ENCODE measurements at regions not wholly inside any gene's neighbourhood (a gene's known extent, or its start where the extent isn't known, plus 50 kb on each side); places are given as distances from the start of the nearest gene placed in this dataset.
A peak's percentile ranks its signal among the peaks of the same experiment; 100 is the strongest.

DNA sequence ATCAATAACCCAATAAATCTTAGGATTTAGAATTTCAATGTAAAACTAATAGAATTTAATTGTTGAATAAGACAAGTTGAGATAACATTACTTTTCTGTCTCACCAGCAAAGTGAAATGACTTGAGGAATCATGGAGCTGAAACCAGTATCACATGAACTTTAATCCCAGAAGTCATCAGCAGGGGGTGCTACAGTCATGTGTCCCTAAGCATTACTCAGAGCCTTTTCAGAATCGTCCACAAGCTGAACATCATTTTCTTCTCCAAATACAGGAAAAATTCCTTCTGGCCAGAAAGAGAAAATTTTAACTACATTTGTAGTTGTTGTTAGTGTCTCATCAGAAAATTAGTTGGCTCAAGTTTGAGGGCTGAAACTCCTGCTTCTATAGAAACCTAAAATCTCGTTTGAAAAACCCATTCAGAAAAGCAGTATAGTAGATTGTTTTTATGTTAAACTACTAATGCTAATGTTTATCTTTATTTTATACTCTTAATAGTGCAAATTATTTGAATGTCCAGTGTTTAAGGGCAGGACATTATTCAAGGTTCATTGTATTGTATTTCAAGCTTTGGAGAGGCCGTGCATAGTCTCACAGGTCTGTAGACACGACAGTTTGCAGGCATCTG, 384.1 kb downstream of the PLOD2 start:
- peak; percentile 53 for FAIRE-seq

DNA sequence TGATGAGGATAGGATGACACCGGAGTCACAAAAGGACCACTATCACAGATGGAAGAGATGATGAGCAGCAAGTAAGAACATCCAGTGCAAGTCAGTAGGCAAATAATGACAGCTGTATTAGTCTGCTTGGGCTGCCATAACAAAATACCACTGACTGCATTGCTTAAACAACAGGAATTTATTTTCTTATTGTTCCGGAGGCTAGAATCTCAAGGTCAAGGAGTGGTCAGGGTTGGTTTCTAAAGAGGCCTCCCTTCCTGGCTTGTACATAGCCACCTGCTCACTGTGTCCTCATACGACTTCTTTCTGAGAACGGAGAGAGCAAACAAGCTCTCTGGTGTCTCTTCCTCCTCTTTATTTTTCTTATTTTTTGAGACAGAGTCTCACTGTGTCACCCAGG, 380.7 kb downstream of the PLOD2 start:
- no peak for FAIRE-seq

DNA sequence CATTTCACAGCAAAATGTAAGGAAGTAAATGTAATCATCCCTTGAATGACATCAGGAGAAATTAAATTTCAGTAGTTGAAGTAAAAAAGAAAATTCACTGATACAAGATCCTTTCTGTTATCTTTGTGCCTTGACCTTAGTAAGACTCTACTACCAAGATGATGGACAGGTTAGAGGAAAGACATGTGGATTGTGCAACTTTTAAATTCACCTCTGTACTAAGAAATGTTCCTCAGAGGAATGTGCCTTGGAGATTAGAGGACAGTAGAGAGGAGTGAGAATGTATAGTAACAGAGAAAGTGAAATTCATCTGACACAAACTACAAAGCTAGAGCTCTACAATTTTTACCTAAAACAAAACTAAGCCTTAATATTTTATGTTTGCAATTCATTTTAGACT, 375.3 kb downstream of the PLOD2 start:
- no peak for FAIRE-seq

DNA sequence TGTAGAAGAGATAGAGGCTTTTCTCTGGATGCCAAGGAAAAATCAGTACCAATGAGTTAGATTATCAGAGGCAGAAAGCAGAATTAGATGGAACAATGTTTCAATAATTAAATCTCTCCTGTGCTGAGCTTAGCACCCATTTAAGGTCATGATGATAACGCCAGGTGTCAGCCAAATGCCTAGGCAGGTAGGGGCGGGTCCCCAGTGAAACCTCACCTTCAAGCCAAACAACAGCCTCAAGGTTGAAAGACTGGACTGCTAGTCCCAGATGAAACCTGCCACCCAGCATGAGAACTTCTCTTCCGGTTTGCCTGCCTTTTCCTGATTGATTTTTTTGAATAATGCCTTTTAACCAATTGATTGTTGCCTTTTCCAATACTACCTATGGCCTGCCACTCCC, 363.0 kb downstream of the PLOD2 start:
- no peak for FAIRE-seq

DNA sequence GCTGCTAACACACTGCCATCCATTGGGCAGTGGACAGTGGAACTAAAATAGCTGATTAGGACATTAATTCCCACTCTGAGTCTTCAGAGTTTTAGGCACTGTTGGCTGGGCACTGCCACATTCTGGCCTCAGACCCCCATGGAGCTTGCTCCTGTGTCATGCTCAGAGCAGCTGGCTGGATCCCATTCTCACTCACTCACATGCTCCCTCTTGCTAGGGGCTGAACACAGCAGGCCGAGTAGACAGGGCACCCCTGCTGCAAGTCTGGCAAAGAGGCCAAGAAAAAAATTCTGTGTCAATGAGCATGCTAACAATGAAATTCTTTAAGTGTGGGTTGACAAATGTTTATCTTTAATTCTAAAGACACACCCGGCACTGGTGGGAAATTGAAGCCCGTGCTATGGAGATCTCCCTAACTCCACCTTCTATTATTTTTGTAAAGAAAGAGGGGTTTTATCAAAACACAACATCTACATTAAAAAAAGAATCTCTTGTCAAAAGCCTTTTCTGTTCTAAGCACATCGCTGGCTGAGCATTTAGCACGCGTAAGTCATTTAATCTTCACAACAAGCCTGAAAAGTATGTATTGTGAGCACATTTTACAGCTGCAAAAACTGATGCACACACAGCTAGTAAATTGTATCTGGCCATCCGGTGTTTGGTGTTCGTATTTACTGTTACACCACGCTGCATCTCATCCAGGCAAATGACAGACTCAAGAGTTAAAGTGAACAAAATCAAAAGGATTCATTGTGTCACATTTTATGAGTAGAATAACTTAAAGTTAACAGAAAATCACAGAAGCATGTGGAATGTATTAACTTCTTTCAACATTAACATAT, 362.1 kb downstream of the PLOD2 start:
- FAIRE-seq = no peak

DNA sequence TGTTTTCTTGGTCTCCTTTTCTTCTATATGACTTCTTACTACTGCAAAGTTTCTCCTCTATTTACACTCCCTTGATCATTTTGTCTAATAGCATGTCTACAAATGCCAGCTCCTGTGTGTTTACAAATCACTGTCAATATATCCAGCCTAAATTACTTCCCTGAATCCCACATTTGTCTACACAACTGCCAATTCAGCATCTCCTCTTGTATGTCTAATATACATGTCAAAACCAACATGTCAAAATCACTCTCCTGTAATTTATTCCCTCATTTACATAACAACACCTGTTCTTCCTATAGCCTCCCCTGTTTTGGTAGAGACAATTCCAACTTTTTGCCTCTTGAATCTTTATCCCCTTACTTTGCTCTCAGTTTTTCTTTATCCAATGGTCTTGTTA, 359.3 kb downstream of the PLOD2 start:
- no peak for FAIRE-seq

DNA sequence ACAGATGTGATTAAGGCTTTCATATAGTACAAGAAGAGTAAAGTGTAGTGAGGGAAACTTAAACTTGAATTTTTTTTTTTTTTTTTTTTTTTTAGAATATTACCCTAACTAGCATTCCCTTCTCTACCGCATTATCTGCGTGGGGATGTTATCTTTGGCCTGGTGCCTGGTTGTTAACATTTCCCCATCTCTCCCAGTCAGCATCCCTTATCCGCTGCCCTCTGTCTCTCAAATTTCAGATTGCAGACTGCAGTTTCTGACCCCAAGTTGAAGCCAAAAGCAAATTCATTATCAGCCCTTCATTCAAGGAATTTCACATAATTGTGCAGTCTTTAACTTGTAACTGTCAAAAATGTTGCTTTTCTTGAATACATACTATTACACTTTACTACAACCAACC, 353.0 kb downstream of the PLOD2 start:
- no peak for FAIRE-seq

DNA sequence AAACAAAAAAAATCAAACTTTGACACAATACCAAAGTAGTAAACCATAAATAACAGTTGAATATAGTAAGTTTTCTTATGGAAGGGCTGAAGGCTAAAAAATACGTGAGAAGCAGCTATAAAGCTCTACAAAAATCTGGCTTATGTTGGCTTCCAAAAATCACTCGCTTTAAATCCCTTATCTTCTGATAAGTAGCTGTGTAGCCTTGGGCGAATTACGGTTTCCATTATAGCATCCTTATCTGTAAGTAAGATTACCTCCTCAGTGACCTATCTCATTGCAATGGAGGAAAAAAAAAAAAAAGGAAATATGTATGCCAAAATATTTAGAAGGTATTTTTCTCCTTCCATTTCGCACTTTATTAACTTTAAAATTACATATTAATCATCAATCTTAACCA, 348.6 kb downstream of the PLOD2 start:
- no peak for FAIRE-seq

DNA sequence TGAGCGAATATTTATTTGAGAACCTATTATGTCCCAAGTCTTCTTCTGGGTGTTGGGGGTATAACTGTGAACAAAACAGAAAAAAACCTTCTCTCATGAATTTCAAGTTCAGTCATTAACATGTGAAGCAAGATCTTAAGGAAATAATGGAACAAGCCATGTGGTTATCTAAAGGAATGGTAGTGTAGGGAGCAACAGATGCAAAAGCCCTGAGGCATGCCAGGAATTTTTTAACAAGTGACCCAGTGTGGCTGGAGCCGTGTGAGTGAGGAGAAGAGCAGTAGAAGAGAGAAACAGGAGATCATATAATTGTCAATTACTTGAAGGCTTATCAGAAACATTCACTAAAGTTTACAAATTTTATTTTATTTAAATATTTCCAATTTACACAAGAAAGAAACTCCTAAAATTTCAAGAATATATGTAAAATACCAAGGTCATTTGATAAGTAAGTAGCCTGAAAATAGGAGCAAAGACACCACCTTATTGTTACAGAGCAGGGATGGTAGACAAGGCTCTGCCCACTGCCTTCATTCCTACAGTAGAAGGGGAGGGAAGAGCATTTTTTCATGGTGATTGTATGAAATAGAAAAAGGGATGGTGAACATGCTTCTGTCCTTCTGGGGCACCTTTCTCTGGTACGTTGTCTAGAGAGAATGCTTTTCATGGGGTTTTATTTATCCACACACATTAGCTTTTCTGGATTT, 345.1 kb downstream of the PLOD2 start:
- FAIRE-seq = no peak

DNA sequence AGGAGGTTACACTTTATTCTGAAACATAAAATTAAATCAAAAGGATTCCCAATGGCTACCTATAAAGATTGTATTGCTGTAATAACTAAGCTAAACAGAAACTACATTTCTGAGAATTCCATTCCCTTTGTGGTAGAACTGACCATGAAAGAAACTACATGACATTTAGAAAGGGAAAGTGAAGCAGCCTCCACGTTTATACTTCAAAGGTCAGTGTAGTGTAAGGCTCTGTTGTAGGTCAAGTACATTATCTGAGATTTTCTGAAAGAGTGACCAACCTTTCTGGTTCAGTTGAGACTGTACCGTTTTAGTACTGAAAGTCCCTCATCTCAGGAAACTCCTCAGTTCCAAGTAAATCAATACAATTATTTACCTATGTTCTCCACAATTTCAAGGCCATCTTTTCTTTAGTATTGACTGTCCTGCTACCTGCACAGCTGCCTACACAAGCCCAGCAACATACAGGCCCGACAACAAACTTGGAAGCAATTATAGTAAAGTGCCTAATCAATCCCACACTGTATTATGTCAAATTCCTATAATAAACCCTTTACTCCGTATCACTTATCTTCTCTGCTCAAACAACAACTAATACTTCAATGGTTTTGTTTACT, 343.0 kb downstream of the PLOD2 start:
- FAIRE-seq = no peak

DNA sequence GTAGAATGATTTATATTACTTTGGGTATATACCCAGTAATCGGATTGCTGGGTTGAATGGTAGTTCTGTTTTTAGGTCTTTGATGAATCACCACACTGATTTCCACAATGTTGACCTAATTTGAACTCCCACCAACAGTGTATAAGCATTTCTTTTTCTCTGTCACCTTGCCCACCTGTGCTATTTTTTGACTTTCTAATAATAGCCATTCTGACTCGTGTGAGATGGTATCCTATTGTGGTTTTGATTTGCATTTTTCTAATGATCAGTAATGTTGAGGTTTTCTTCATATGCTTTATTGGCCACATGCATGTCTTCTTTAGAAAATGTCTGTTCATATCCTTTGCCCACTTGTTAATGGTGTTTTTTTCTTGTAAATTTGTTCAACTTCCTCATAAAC, 340.8 kb downstream of the PLOD2 start:
- FAIRE-seq = no peak

DNA sequence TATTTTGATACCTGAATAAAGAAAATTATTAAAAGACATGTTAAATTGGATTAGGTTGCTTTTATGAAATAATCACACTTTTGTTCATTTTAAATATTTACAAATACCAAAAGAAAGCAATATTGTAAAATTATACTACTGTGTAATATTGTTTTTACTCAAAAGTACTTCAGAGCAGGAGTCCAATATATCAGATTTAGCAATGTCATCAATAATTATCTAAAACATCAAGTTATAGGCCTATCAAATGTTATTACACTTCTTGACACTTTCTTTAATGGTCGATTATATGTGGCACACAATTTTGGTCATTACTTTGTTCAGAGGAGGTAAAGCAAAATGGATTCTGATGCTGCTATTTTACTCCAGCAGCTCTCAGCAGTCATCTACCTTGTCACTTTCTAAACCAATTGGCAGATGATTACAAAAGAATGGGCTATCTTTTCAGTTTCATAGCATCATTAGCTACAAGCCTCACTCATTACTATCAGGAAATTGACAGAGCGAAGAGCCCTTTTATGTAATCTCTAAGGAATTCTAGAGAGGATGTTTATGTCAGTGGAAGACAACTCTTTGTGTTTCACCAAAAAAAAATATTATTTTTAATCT, 318.6 kb downstream of the PLOD2 start:
- FAIRE-seq = no peak

DNA sequence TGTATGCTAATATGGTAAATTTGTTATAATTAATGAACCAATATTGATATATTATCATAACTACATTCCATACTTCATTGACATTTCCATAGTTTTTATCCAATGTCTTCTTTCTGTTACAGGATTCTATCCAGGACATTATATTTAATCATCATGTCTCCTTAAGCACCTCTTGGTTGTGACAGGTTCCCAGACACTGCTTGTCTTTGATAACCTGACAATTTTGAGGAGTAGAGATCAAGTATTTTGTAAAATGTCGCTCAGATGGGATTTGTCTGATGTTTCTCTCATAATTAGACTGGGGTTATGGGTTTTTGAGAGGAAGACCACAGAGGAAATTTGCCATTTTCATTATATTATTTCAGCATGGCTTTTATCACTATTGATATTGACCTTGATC, 317.4 kb downstream of the PLOD2 start:
- FAIRE-seq = no peak

DNA sequence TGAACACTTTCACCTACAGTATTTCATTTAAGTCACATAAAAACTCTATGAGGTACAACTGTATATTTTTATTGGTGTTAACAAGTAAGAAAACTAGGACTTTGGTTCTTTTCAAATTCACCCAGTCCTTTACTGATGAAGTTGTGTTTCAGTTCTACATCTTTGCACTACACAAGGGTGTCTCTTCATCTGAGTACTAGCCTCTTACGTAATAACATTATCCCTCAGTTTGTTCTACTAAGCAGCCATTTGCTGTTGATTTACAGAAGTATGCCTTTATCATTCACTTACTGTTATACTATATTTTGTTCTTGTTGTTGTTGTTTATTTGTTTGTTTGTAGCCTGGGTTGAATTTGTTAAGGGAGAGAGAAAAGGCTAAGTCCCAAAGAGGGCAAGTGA, 311.9 kb downstream of the PLOD2 start:
- no peak for FAIRE-seq

DNA sequence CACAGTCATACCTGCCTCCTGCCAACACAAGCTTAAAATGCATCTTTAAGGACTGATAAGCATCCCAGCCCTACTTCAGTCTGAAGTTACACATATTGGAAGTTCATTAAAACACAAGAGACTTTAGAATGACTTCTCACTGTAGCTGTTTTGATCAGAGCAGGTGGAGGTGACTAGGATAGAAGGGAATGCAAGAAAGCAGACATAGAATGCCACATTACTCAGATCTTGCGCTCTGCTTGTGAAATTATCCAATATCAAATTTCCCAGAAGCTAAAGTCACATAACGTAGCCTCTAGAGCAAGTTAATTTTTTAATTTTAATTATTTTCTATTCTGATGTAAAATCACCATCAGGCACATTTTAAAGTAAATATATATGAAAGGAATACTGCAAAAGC, 306.5 kb downstream of the PLOD2 start:
- FAIRE-seq = no peak

DNA sequence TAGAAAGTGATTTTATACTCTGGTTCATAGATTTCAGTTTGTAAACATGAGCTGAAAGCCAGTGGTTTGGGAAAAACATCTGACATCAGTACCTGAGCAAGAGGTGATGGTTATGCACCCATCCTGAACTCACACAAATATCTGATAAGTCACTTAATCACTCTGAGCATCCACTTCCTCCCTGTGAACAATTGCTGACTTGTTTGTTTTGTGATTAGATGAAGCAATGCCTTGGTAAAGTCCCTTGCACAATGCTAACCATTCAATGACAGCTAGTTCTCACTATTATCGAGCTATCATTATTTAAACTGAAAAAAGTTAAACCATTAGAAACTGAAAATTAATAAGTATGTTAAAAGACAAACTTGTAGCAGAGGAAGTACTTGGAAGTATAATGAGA, 303.0 kb downstream of the PLOD2 start:
- FAIRE-seq = no peak

DNA sequence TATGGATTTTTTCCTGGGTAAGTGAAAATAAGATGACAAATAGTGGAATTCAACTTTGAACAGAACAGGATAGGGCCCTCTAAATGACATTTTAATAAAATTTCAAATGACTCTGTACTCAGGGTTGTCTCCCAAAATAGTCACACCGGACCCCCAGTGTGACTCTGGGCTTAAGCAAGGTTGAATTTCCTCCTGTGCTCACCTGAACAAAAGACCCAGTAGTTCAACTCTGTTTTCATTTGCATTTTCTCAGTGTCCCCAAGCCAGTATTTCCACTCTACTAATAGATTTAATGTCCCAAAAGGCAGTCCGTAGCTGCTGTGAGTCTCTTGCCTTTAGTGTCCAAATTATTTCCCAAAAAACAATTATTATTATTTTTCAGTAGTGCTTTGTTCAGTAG, 296.6 kb downstream of the PLOD2 start:
- no peak for FAIRE-seq

DNA sequence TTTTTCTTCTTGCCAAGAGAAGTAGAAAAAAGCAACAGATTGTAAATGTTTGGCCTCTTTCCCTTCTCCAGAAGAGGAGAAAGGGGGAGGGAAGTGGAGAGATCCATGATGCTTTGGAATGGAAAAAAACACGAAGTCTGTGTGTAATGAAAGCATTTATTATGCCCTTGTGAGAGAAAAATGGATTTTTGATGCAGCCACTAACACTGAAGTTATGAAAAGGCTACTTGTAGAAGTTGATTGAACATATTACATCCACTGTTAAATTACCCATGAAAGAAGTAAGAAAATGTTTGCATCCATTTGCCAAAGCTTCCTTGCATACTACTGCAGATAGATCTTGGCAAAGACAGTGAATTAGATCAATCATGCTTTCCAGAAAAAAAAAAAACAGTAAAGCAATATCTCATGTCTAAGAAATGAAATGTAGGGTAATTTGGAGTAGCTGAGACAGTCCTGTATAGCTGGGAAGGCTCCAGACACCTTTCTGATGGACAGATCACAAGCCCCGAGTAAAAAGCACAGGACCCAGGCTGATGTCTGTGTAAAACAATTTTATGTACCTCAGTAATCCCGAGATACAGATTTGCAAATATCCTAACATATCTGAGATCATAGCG, 295.5 kb downstream of the PLOD2 start:
- no peak for FAIRE-seq

DNA sequence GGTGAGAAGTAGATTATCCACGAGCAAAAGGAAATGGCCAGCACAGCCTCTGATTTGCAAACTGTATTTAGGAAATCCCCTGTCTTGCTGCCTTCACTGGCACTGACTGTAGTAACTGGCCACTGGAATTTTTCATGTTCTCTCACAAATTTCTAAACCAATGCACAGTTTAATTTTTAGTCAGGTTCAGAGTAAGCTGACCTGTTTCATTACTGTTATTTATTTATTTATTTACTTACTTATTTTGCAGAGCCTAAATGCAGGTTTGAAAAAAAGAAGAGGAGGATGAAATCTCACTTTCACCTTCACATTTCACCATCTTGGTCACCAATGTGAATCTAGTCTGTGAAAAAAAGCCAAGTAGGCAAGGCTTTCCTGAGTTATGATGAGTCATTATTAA, 291.0 kb downstream of the PLOD2 start:
- no peak for FAIRE-seq

DNA sequence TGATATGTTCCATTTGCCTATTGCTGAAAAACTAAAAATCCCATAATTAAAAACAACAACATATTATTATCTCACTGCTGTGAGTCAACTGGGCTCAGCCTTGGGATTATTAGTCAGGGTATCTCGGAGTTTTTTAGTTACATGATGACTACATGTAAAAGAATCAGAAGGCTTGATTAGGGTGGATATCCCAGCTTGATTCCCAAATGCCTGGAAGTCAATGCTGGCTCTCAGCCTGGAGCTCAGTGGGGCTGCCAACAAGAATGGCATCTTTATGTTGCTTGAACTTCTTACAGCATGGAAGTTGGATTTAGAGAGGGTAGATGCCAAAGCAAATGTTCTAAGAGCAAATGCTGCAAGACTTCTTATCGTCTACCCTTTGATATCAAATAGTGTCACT, 278.5 kb downstream of the PLOD2 start:
- FAIRE-seq = no peak

DNA sequence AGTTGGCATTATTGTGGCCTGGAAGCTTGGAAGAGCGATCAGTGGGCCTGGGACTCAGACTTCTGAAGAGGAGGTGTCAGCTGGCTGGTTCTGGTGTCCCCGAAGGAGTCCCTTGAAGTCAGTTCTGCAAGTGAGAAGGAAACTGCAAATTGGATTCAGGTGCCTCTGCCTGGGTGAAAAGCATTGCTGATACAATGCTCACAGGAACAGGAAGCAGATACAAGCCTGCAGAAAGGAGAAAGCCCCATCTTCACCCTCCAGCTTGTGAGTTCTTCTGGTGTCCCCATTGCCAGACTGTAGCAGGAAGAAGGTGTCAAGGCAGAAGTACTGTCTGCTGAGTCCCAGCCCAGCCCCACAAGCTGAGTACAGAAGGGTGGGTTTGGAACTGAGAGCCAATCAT, 271.3 kb downstream of the PLOD2 start:
- FAIRE-seq = no peak

DNA sequence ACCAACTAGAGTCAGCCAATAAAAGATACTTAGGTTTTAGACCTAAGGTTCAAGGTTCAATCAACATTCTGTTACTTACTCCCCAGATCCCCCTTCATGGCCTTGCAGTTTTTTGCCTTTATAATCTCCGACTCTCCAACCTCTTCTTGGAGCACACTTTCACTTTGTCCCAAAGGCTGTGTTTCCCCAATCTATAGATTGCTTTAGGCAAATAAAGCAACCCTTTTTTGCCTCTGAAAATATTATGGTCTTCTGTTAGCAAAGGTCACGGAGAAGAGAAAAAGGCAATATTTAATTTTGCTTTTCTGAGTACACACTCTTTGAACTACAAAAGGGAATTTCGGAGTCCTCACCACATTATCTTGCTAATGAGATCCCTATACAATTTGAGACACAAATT, 268.1 kb downstream of the PLOD2 start:
- FAIRE-seq = no peak

DNA sequence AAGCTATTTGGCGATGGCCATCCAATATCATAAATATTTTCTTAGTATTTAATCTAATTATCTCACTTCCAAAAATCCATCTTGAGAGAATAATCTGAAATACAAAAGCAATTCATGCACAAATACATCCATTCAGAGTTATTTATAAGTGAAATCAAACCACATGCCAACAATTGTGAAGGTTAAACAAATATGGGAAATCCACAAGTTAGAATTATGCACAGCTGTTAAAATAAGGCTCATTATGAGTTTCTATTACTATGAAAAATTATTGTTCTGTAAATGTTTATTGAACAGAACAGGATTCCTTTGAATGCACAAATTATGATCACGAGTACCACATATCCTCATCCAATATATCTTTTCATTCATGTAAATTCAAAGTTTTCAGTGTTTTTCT, 267.7 kb downstream of the PLOD2 start:
- no peak for FAIRE-seq
